ENCODE measurements at regions not wholly inside any gene's neighbourhood (a gene's known extent, or its start where the extent isn't known, plus 50 kb on each side); places are given as distances from the start of the nearest gene placed in this dataset.

GRCh38 chr4:123308667-123309066, 87.9 kb upstream of the SPRY1 start:
- in situ Hi-C loops (cut with HindIII; ENCODE audit: low pct_unique_long_range_greater_than_20kb, low sequenced_read_pairs): no loop called here
- DNase-seq (ENCODE audit: low read depth, low spot score): no peak

GRCh38 chr4:123312116-123312515, 84.5 kb upstream of the SPRY1 start:
- no peak for DNase-seq (ENCODE audit: low read depth, low spot score)
- in situ Hi-C loops (cut with HindIII; ENCODE audit: low pct_unique_long_range_greater_than_20kb, low sequenced_read_pairs): no loop called here

GRCh38 chr4:123312951-123313592, 83.5 kb upstream of the SPRY1 start:
- DNase-seq (ENCODE audit: low read depth, low spot score): no peak
- in situ Hi-C loops (cut with HindIII; ENCODE audit: low pct_unique_long_range_greater_than_20kb, low sequenced_read_pairs): no loop called here

GRCh38 chr4:123315617-123316016, 81.0 kb upstream of the SPRY1 start:
- in situ Hi-C loops (cut with HindIII; ENCODE audit: low pct_unique_long_range_greater_than_20kb, low sequenced_read_pairs): no loop called here
- no peak for DNase-seq (ENCODE audit: low read depth, low spot score)

GRCh38 chr4:123317211-123317610, 79.4 kb upstream of the SPRY1 start:
- no peak for DNase-seq (ENCODE audit: low read depth, low spot score)
- in situ Hi-C loops (cut with HindIII; ENCODE audit: low pct_unique_long_range_greater_than_20kb, low sequenced_read_pairs): no loop called here

- in situ Hi-C loops (cut with HindIII; ENCODE audit: low pct_unique_long_range_greater_than_20kb, low sequenced_read_pairs): no loop called here
- DNase-seq (ENCODE audit: low read depth, low spot score): no peak
These were observed 77.0 kb upstream of the SPRY1 start for GRCh38 chr4:123319639-123320038.

GRCh38 chr4:123323998-123324397, 72.6 kb upstream of the SPRY1 start:
- in situ Hi-C loops (cut with HindIII; ENCODE audit: low pct_unique_long_range_greater_than_20kb, low sequenced_read_pairs): no loop called here
- no peak for DNase-seq (ENCODE audit: low read depth, low spot score)

- no peak for DNase-seq (ENCODE audit: low read depth, low spot score)
- in situ Hi-C loops (cut with HindIII; ENCODE audit: low pct_unique_long_range_greater_than_20kb, low sequenced_read_pairs): no loop called here
These were observed 71.3 kb upstream of the SPRY1 start for GRCh38 chr4:123325241-123325681.

- in situ Hi-C loops (cut with HindIII; ENCODE audit: low pct_unique_long_range_greater_than_20kb, low sequenced_read_pairs): no loop called here
- DNase-seq (ENCODE audit: low read depth, low spot score): no peak
These were observed 69.2 kb upstream of the SPRY1 start for GRCh38 chr4:123327346-123327745.

- in situ Hi-C loops (cut with HindIII; ENCODE audit: low pct_unique_long_range_greater_than_20kb, low sequenced_read_pairs): no loop called here
- DNase-seq (ENCODE audit: low read depth, low spot score): no peak
These were observed 68.7 kb upstream of the SPRY1 start for GRCh38 chr4:123327846-123328429.

- in situ Hi-C loops (cut with HindIII; ENCODE audit: low pct_unique_long_range_greater_than_20kb, low sequenced_read_pairs): no loop called here
- DNase-seq (ENCODE audit: low read depth, low spot score): no peak
These were observed 57.9 kb upstream of the SPRY1 start for GRCh38 chr4:123338715-123339114.

- in situ Hi-C loops (cut with HindIII; ENCODE audit: low pct_unique_long_range_greater_than_20kb, low sequenced_read_pairs): no loop called here
- DNase-seq (ENCODE audit: low read depth, low spot score): no peak
These were observed 56.9 kb upstream of the SPRY1 start for GRCh38 chr4:123339507-123340380.

GRCh38 chr4:123340381-123340701, 56.3 kb upstream of the SPRY1 start:
- no peak for DNase-seq (ENCODE audit: low read depth, low spot score)
- in situ Hi-C loops (cut with HindIII; ENCODE audit: low pct_unique_long_range_greater_than_20kb, low sequenced_read_pairs): no loop called here

GRCh38 chr4:123342498-123342897, 54.1 kb upstream of the SPRY1 start:
- DNase-seq (ENCODE audit: low read depth, low spot score): no peak
- in situ Hi-C loops (cut with HindIII; ENCODE audit: low pct_unique_long_range_greater_than_20kb, low sequenced_read_pairs): no loop called here

GRCh38 chr4:123343400-123344041, 53.1 kb upstream of the SPRY1 start:
- in situ Hi-C loops (cut with HindIII; ENCODE audit: low pct_unique_long_range_greater_than_20kb, low sequenced_read_pairs): no loop called here
- no peak for DNase-seq (ENCODE audit: low read depth, low spot score)

GRCh38 chr4:123345137-123345934, 51.3 kb upstream of the SPRY1 start:
- in situ Hi-C loops (cut with HindIII; ENCODE audit: low pct_unique_long_range_greater_than_20kb, low sequenced_read_pairs): no loop called here
- DNase-seq (ENCODE audit: low read depth, low spot score): no peak

GRCh38 chr4:123345935-123346300, 50.7 kb upstream of the SPRY1 start:
- in situ Hi-C loops (cut with HindIII; ENCODE audit: low pct_unique_long_range_greater_than_20kb, low sequenced_read_pairs): no loop called here

More at GRCh38 chr4:123345935-123346300, 50.7 kb upstream of the SPRY1 start:
- DNase-seq (ENCODE audit: low read depth, low spot score): no peak
